HG02678 (cell line): ENCODE measurements at regions not wholly inside any gene's neighbourhood (a gene's known extent, or its start where the extent isn't known, plus 50 kb on each side); places are given as distances from the start of the nearest gene placed in this dataset.

ENCODE experiments used
- ATAC-seq: cut with Tn5 transposase; IDR thresholded peaks from one replicate; pipeline ENCODE4 v1.9.1; 2021; ENCODE audit warnings: mild to moderate bottlenecking, moderate library complexity; ENCODE audit not compliant: unreplicated experiment

DNA sequence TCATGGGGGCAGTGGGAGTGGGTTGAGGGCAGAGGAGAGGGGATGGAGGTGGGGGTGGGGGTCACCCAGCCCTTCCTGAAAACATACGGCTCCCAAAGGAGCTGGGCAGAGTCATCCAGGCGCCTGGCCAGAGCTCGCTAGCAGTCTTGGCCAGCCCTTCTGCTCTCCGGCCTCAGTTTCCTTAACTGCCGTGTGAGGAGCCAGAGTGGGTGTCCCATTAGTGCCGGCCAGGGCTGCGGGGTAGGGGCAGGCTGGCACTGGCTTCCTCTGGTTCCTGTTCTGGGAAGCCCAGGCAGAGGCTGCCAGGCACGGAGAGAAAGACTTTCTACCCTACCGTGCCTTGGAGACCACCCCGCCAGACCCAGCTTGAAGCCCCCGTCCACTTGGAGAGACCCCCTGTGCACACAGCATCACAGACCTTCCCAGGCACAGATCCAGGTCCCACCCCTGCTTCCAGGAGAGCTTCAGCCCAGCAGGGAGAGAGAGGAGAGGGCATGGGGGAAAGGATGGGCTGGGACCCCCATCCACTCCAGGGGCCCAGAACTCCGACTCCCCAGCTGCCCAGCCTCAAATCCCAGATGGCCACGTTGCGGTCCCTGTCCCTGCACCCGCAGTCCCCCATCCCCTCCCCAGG is 93.3 kb downstream of the RFLNA start:
- ATAC-seq: no peak

DNA sequence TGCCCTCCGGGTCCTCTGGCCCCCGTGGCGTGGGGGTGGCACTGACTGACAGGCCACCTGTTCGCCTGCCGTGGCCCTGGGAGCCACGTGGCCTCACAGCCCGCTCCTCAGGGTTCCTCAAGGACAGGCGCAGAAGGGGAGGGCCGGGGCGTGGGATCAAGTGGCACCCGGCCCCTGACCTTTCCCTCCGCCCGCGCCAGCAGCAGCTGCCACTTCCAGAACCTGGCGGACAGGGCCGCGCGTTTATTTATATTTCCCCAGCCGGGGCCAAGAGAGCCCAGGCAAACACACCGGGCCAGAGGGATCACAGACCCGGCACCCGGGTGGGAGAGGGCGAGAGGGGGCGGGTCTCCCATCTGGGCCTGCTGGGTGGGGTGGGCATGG is 92.6 kb downstream of the RFLNA start:
- no peak for ATAC-seq

DNA sequence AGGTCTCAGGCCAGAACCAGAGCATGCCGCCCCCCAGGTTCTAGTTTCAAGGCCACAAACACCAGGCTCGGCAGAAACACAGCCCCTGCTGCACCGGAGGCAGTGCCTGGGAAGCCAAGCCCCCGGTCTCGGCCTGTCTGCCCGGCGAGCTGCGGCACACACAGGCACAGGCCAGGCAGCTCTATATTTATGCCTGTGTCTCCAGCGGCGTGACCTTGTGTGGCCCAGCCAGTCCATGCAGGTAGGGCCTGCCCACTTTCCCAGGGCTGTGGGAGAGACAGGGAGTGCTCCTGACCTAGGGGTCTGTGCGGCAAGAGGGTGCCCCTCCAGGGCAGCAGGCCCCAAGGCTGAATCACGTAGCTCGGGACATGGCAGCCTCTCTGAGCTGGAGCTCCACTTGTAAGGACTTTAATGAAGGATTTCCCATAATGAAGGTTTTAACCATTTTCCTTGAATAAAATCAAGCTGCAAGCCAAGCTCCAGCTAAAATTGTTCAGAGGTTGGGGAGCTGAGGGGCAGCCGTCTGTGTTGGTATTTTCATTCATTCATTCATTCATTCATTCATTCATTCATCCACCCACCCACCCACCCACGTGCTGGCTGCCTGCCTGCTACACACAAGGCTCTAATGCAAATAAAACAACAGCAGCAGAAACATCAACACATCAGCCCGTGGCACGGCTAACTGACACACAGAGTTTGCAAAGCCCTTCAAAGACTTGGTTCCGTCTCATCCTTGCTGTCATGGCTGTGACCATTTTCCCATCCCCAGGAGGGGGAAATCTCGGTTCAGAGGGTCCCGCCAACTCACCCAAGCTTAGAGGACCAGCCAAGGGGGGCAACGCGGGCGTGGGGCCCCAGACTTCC is 92.0 kb downstream of the RFLNA start:
- ATAC-seq: no peak

DNA sequence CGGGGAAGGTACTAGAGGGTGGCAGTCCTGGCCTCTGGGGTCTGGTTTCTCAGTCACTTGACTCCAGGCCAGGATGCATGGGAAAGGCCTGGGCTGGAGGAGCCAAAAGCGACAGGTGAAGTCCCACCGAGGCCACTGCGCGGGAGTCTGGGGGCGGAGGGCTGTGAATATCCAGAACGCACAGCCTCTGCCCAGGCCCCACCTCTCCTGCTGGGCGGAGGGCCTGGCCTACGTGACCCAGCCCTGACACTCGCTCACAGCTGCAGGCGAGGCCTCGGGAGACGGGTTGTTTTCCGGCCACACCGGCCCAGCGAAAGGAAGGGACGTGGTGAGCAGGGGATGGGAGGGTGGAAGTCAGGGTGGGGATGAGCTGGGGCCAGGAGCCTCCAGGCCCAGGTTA is 91.2 kb downstream of the RFLNA start:
- ATAC-seq: no peak

DNA sequence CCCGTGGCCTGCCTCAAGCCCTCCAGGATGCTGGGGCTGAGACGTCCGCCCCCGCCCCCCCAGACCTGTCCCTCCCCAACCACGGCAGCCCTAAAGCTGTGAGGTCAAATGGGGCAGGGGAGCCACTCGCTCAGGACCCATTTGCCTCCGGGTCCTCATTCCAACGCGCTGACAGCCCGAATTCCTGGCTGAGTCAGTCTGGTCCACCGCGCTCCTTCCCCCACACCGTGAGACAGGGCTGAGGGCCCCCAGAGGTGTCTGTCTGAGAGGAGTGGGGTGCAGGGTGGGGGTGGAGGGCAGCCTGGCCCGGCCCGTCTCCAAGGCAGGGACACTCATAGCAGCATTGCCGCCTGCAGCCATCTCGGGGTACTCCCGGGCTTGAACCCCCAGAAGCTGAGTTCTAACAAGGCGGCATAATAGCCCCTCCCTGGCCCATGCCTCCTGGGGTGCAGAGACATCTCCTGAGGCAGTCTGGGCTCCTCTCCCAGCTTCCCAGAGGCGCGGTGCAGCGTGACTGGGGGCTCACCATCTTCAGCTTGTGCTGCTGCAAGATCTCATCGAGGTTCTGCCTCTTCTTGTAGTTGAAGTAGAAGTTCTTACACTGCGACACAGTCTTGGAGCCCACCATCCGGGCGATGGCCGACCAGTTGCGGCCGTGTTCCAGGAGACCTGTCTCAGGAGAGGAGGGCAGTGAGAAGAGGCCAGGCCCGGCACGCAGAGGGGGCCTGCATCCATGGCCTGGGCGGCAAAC is 90.5 kb downstream of the RFLNA start:
- ATAC-seq: no peak

DNA sequence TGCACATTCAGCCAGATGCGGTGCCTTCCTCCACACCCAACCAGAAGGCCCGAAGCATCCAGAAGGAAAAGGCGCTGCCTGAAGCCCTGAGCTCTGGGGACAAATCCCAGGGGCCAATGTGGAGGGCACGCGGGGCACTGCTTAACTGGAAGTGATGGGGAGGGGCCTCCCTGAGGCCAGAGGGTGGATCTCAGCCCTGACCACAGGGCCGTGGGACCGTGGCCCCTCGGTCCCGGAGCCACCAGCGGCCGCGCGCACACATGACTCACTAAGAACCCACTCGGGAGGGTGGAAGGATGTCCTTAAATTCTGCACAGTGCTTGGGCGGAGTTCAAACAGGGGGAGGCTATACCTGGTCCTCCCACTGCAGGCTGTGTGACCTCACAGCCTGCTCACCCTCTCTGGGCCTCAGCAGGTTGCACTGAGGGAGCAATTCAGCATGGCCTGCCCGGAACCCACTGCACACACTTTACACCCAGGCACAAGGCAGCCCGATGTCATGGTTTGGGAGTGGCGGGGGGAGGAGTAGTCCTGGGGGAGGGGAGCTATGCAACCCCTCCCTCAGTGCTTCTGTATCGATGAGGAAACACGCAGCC is 89.5 kb downstream of the RFLNA start:
- ATAC-seq: no peak

DNA sequence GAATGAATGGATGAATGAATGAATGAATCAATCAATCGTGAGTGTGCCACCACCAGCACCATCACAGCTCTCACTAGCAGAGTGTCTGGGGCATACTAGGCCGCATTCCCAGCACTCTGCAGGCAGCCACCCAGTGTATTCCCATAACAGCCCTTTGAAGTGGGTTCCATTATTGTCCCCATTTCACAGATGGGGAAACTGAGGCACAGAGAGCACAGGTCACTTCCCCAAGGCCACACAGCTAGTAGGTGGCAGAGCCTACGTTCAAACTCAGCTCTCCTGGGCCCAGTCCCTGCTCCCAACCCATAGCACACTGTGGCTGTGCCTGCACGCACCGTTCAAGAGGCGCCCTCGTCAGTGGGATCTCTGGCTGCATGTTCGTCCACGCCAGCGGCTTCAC is 88.1 kb downstream of the RFLNA start:
- ATAC-seq: no peak

DNA sequence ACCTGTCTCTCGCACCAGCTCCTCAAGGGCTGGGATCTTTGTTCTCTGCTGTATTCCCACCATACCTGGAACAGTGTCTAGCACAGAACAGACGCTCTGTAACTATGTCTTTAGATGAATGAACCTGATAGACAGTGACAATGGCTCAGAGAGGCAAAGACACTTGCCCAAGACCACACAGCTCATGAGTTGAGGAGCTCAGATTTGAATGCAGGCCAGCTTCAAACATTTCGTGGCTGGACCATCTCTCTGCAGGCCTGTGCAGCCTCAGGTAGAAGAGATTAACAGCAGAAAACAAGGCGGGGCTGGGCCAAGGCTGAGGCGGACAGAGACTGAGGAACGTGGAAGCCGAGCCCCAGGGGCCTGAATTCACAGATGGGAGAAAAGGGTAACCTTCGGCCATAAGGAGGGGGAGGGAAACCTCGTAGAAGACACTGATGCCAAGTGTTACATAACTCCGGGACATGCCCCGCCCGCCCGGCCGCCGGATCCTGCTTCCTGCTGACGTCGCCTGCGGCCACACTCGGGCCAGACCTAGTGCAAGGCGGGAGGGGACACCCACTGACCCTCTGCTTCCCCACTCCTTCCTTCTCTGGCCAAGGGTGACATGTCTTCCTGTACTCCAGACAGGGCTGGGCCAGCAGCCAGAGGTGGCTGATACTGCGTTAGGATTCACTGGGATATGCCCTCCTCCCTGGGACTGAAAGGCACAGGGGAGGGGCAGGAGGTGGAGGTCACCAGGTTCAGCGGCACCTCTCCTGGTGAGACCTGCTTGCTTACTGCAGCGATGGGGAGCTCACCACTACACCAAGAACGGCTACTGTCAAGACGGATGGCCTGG is 86.8 kb downstream of the RFLNA start:
- ATAC-seq: no peak

DNA sequence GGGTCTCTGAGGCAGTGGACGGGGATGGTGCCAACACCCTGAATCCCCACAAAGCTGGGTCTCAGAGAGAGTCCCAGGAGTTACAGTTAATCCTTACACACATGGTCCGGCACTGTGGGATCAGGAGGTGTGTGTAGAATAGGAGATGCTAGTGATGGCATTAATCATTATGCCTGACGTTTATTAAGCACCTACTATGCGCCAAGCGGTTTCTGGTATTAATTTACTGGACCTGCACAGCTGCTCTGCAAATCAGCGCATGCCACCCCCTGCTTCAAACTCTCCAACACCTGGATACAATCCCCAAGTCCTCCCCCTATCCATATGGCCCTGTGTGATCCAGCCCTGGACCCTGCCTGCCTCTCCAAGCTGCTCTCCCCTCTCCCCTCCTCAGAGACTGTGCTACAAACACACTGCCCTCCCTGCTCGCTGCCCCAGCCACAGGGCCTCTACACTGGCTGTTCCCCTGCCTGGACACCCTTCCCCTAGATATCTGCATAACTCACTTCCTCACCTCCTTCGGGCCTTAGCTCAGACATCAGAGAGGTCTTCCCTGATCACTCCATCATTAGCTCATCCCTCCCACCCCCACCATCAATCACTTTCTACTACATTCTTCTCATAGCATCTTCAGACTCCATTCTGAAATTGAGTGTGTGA is 86.0 kb downstream of the RFLNA start:
- ATAC-seq: no peak

DNA sequence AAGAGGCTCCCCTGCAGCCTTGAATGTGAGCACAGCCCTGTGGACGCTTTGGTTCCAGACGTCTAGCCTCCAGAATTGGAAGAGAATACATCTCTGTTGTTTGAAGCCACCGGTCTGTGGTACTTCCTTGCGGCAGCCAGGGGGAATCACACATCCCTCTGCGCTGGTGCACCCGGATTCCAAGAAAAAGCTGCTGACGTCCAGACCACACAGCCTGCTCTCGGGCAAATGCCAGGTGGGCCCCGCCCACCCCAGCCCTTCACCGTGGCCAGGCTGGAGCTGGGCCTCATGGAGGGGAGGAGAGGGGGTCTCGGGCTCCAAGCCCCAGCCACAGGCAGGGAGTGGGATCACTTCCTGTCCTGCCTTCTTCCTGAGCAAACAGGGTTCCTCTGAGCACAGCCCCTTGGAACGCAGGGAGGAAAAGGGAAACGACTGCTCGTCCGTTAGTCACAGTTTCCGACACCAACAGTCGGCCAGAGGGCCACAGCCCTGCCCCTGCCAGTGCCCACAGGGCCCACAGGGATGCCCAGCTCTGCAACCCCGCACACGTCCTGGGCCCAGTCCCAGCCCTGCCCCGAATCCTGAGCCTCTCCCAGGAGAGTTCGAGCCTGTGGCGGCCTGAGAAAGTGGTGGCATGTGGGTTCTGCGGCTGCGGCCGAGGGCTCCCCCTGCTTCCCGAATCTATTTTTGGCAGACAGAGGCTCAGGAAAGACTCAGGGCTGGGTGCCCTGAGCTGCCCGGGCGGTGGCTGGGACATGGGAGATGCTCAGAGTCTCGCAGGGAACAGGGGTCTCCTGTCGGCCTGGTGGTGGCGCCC is 85.3 kb downstream of the RFLNA start:
- no peak for ATAC-seq

DNA sequence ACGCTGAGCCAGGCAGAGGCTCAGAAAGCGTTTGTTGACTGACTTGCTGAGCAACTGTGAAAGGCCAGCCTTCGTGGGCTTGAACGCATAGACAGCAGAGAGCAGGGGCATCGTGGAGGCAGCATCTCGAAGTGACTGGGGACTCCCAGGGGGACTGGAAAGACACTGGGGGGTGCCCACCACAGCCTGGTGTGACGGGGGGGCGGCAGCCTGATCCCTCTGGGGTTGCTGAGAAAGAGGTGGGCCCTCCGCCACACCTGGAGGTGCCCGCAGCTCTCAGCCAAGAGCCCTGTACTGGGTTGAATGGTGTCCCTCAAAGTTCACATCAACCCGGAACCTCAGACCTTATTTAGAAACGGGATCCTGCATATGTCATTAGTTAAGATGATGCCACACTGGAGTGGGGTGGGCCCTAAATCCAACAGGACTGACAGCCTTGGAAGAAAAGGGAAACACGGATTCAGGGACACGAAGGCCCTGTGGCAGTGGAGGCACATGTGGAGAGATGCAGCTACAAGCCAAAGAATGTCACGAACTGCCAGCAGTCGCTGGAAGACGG is 84.6 kb downstream of the RFLNA start:
- ATAC-seq: no peak

DNA sequence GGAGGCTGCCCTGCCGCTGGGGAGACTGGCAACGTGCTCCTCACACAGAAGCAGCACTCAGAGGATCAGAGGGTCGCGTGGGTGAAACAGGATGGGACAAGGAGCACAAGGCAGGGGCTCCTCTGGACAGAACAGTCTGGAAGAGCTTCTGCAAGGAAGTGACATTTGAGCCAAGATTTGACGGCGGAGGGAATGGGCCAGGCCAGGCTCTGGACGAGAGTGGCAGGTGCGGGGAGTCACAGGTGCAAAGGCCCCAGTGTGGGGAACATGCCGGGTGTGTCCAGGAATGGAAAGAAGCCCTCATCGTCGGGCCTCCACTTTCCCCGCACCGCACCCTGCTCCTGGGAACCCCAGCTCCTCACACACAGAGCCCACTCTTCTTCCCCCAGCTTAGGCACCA is 84.0 kb downstream of the RFLNA start:
- no peak for ATAC-seq

DNA sequence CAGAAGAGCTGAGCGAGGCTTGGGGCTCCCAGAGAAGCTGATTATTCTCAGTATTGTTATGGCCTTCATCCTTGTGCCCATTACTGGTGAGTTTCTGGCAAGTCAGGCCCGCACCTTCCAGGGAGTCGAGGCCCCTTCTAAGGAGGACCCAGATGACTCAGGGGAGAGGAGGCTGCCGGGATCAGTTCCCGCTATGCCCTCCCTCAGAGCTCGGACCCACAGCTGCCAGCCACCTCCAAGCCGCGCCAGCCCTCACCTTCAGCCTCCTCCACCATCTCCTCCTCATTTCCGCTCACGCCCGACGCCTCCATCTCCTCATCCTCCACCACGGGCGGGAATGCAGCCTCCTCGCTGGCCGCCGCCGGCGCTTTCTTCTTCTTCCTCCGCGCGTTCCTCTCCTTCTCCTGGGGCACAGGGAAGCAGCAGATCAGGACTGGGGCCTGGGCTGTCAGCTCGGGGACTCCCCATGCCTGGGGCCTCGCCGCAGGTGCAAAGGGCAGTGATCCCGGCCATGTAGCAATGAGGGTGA is 83.2 kb downstream of the RFLNA start:
- no peak for ATAC-seq

DNA sequence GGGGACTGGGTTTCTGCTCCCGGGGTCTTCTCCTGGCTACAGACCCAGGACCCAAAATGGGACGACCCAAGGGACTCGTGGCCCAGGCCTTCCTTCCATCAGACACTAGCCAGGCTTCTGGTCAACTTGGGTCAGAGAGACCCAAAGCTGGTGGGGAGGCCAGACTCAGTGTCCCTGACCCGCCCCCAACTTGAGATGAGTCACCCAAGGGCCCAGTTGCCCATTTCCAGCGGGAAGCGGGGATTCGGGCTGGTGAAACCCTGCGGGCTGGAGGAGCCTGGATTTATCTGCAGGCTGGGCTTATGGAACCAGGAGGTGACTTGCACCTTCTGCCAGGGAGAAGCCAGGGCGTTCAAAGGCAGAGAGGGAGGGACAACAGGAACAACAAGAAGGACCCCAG is 81.5 kb downstream of the RFLNA start:
- no peak for ATAC-seq

DNA sequence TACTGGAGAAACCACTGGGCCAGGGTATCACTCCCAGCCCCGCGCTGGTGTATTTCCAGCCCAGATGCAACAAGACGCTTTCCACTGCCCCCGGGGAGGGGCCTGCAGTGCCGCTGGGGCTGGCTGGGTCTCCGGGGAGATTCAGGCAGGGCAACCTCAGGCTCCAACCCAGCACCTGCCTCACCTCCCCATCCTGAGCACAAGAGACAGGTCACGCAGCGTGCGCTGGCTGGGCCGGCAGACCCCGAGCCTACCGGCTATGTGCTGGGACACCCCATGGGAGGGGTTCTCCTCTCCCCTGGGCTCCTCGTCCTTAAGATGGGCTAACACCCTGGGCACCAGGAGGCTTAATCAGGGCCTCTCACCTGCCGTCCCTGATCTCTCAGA is 80.9 kb downstream of the RFLNA start:
- ATAC-seq: no peak

DNA sequence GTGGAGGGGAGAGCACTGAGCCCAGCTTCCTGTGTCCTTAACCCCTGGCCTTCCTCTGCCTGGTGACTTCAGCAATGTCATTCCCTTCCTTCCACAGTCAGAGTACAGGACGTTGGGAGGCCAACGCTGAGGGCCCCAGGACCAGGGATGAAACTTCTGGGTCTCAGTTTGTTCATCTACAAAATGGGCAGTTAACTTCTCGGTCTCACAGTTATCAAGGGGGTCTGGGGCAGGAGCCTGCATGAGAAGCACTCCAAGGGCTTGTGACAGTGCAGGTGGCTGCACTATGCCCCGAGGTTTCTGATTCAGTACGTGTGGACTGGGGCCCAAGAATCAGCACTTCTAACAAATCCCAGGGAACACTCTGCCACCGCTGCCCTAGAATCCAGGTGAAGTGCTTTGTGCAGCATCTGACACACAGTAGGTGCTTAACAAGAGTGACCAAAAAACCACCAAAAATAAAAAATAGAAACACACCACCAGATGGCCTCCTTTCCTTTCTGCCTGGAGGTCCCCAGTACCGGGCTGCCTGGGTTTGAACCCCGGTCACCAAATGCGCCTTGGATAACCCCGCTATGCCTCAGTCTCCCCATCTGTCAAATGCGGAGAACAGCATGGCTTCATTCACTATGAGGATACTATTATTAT is 80.4 kb downstream of the RFLNA start:
- ATAC-seq: no peak

DNA sequence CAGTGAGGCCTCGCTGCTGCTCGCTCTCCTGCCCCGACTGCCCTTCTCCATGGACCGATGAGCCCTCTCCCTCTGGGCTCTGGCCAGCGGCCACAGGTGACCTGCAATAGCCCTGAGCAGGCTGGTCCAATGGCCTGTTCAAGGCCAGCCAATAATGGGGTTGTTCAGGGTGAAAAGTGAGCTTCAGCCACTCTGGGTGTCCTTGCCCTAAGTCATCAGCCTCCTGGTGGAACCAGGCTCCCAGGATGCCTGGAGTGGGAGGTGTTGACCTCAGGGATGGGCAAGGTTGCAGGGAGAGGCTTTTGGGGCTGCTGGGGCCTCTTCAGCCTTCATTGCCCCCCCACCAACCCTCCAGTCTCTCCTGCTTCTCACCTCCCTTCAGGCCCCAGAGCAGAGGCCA is 79.7 kb downstream of the RFLNA start:
- no peak for ATAC-seq

DNA sequence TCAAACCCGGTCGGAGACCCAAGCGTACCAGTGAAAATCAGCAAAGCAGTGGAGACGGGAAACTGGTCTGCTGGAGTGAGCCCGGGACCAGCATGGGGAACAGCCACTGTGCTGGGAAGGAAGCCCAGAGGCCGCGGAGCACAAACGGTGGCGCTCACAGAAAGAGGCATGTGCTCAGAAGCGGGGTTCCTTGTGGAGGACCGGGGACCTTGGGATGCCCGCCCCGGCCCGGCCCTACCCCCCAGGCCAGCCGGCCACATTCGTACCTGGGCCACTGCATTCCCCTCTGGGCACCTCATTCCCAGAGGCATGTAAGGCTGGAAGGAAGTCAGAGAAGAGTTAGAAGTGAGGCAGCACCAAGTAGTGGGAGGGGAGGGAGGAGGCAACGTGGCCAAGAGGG is 79.3 kb downstream of the RFLNA start:
- ATAC-seq: no peak
